GM19238 (cell line): ENCODE measurements at regions not wholly inside any gene's neighbourhood (a gene's known extent, or its start where the extent isn't known, plus 50 kb on each side); places are given as distances from the start of the nearest gene placed in this dataset.

Source experiments
- DNase-seq: peaks from one replicate; pipeline ENCODE4 v3.0.0; 2011; ENCODE audit warnings: low spot score; ENCODE audit not compliant: insufficient read length

GRCh38 chr2:12965540-12966269, 249.0 kb downstream of the TRIB2 start:
- DNase-seq = no peak

GRCh38 chr2:12967804-12968203, 251.1 kb downstream of the TRIB2 start:
- DNase-seq = no peak

- no peak for DNase-seq
Observed at GRCh38 chr2:12968399-12968798, 251.7 kb downstream of the TRIB2 start.

- DNase-seq = no peak
Observed at GRCh38 chr2:12970861-12971260, 254.1 kb downstream of the TRIB2 start.

- no peak for DNase-seq
Observed at GRCh38 chr2:12971581-12972365, 255.0 kb downstream of the TRIB2 start.

- no peak for DNase-seq
Observed at GRCh38 chr2:12978066-12978835, 261.5 kb downstream of the TRIB2 start.

- DNase-seq = no peak
Observed at GRCh38 chr2:12979066-12979465, 262.3 kb downstream of the TRIB2 start.

- DNase-seq = no peak
Observed at GRCh38 chr2:12980817-12981216, 264.1 kb downstream of the TRIB2 start.

GRCh38 chr2:12982149-12982584, 265.4 kb downstream of the TRIB2 start:
- no peak for DNase-seq

- DNase-seq = no peak
Observed at GRCh38 chr2:12987246-12987645, 270.5 kb downstream of the TRIB2 start.

- no peak for DNase-seq
Observed at GRCh38 chr2:12988279-12988678, 271.5 kb downstream of the TRIB2 start.

GRCh38 chr2:12990523-12990922, 273.8 kb downstream of the TRIB2 start:
- no peak for DNase-seq

GRCh38 chr2:12998685-12999084, 281.9 kb downstream of the TRIB2 start:
- DNase-seq = no peak

GRCh38 chr2:13000664-13001363, 284.1 kb downstream of the TRIB2 start:
- DNase-seq = no peak

- DNase-seq = no peak
Observed at GRCh38 chr2:13001408-13001807, 284.7 kb downstream of the TRIB2 start.

- DNase-seq = no peak
Observed at GRCh38 chr2:13002536-13003331, 286.0 kb downstream of the TRIB2 start.

GRCh38 chr2:13003500-13003899, 286.8 kb downstream of the TRIB2 start:
- no peak for DNase-seq

GRCh38 chr2:13005048-13005447, 288.3 kb downstream of the TRIB2 start:
- no peak for DNase-seq

GRCh38 chr2:13005761-13006335, 289.1 kb downstream of the TRIB2 start:
- no peak for DNase-seq

GRCh38 chr2:13006426-13006825, 289.7 kb downstream of the TRIB2 start:
- no peak for DNase-seq
